Thyroid gland (tissue), 4 donors: ENCODE measurements at regions not wholly inside any gene's neighbourhood (a gene's known extent, or its start where the extent isn't known, plus 50 kb on each side); places are given as distances from the start of the nearest gene placed in this dataset.

Source experiments
- CTCF ChIP-seq, 6 experiments: fragments of 200-600 bp in 3 of 6; fragments of 450-650 bp in 3 of 6; sonication (generic) in 3 of 6; IDR thresholded peaks; one replicate each; pipeline ENCODE4 v1.5.1; 2016 to 2019; ENCODE audit warnings: antibody characterized with exemption in 6 of 6, mild to moderate bottlenecking in 2 of 6, inconsistent platforms in 1 of 6, moderate library complexity in 1 of 6
- POLR2A ChIP-seq, 2 donors: fragments of 450-650 bp; IDR thresholded peaks; one replicate each; pipeline ENCODE4 v1.6.1; 2017; ENCODE audit warnings: antibody characterized with exemption in 2 of 2, mild to moderate bottlenecking in 2 of 2, moderate library complexity in 1 of 2

- TF ChIP-seq CTCF (IDR thresholded peaks at IDR 0.05) (no peak), POLR2A (IDR thresholded peaks at IDR 0.05) (no peak)
These were observed 102.7 kb upstream of the PCDH15 start for GRCh38 chr10:54903745-54904144.
